Ishikawa (cell line): ENCODE measurements at regions not wholly inside any gene's neighbourhood (a gene's known extent, or its start where the extent isn't known, plus 50 kb on each side); places are given as distances from the start of the nearest gene placed in this dataset.

Experiments
- CEBPB ChIP-seq: IDR thresholded peaks from 2 replicates; pipeline ENCODE4 v1.6.1; 2012
- CREB1 ChIP-seq: IDR thresholded peaks from 2 replicates; pipeline ENCODE4 v1.6.1; 2012; ENCODE audit warnings: low read depth
- EGR1 ChIP-seq: IDR thresholded peaks from 2 replicates; pipeline ENCODE4 v1.6.1; 2012
- EP300 ChIP-seq: IDR thresholded peaks from 2 replicates; pipeline ENCODE4 v1.6.1; 2012; ENCODE audit warnings: borderline replicate concordance
- FOXM1 ChIP-seq: IDR thresholded peaks from 2 replicates; pipeline ENCODE4 v1.6.1; 2012; ENCODE audit warnings: low read depth, borderline replicate concordance
- MAX ChIP-seq: IDR thresholded peaks from 2 replicates; pipeline ENCODE4 v1.6.1; 2012
- NFIC ChIP-seq: IDR thresholded peaks from 2 replicates; pipeline ENCODE4 v1.6.1; 2012
- RAD21 ChIP-seq: IDR thresholded peaks from 2 replicates; pipeline ENCODE4 v1.6.1; 2012; ENCODE audit warnings: low read depth
- REST ChIP-seq: IDR thresholded peaks from 2 replicates; pipeline ENCODE4 v1.6.1; 2012; ENCODE audit warnings: low read depth, mild to moderate bottlenecking
- TAF1 ChIP-seq: IDR thresholded peaks from 2 replicates; pipeline ENCODE4 v1.6.1; 2012; ENCODE audit warnings: low read depth, mild to moderate bottlenecking
- TCF12 ChIP-seq: IDR thresholded peaks from 2 replicates; pipeline ENCODE4 v1.6.1; 2012; ENCODE audit warnings: low read depth
- TEAD4 ChIP-seq: IDR thresholded peaks from 2 replicates; pipeline ENCODE4 v1.6.1; 2012
- USF1 ChIP-seq: IDR thresholded peaks from 2 replicates; pipeline ENCODE4 v1.6.1; 2012
- YY1 ChIP-seq: IDR thresholded peaks from 2 replicates; pipeline ENCODE4 v1.6.1; 2012; ENCODE audit warnings: low read depth
- ZBTB7A ChIP-seq: IDR thresholded peaks from 2 replicates; pipeline ENCODE4 v1.6.1; 2012; ENCODE audit warnings: low read depth

- TF ChIP-seq CEBPB (no peak), RAD21 (no peak), REST (no peak), CREB1 (no peak), NFIC (no peak), FOXM1 (no peak), TAF1 (no peak), MAX (no peak), YY1 (no peak), EP300 (no peak), ZBTB7A (no peak), EGR1 (no peak), TCF12 (no peak), TEAD4 (no peak), USF1 (no peak)
Measured at GRCh38 chr1:222239130-222239529, 308.8 kb downstream of the HHIPL2 start.

- TF ChIP-seq TAF1 (no peak), TCF12 (no peak)
Measured at GRCh38 chr1:222234351-222234750, 313.6 kb downstream of the HHIPL2 start.

GRCh38 chr1:222233444-222234158, 314.3 kb downstream of the HHIPL2 start:
- no peak for TF ChIP-seq EGR1
- TF ChIP-seq RAD21, result peak; percentile 15; the same call in 1 of the 2 replicates

GRCh38 chr1:222232842-222233241, 315.1 kb downstream of the HHIPL2 start:
- TF ChIP-seq REST (no peak), YY1 (no peak), CEBPB (no peak), MAX (no peak), TCF12 (no peak), TAF1 (no peak), CREB1 (no peak), NFIC (no peak), RAD21 (no peak), EGR1 (no peak), FOXM1 (no peak), TEAD4 (no peak), ZBTB7A (no peak)

GRCh38 chr1:222229672-222230312, 318.1 kb downstream of the HHIPL2 start:
- TF ChIP-seq MAX (no peak), EP300 (no peak), RAD21 (no peak), TAF1 (no peak), REST (no peak), USF1 (no peak), FOXM1 (no peak), CEBPB (no peak), TEAD4 (no peak)
